ENCODE measurements at regions not wholly inside any gene's neighbourhood (a gene's known extent, or its start where the extent isn't known, plus 50 kb on each side); places are given as distances from the start of the nearest gene placed in this dataset.

- DNase-seq: no peak
These were observed 755.7 kb upstream of the ALCAM start for GRCh38 chr3:104610730-104611652.

GRCh38 chr3:104612218-104612617 lies 754.5 kb upstream of the ALCAM start:
- no peak for DNase-seq

- DNase-seq: no peak
These were observed 752.1 kb upstream of the ALCAM start for GRCh38 chr3:104614564-104614963.

- no peak for DNase-seq
These were observed 738.4 kb upstream of the ALCAM start for GRCh38 chr3:104628185-104628789.

- DNase-seq: no peak
These were observed 737.7 kb upstream of the ALCAM start for GRCh38 chr3:104629038-104629437.

GRCh38 chr3:104631254-104631653 lies 735.5 kb upstream of the ALCAM start:
- no peak for DNase-seq

GRCh38 chr3:104632521-104632920 lies 734.2 kb upstream of the ALCAM start:
- DNase-seq: no peak

GRCh38 chr3:104632947-104633346 lies 733.8 kb upstream of the ALCAM start:
- no peak for DNase-seq

- no peak for DNase-seq
These were observed 730.7 kb upstream of the ALCAM start for GRCh38 chr3:104635872-104636580.

- no peak for DNase-seq
These were observed 723.9 kb upstream of the ALCAM start for GRCh38 chr3:104642827-104643226.

- no peak for DNase-seq
These were observed 720.5 kb upstream of the ALCAM start for GRCh38 chr3:104646196-104646595.

GRCh38 chr3:104648823-104649222 lies 717.9 kb upstream of the ALCAM start:
- no peak for DNase-seq

- no peak for DNase-seq
These were observed 697.6 kb upstream of the ALCAM start for GRCh38 chr3:104669083-104669482.

- DNase-seq: no peak
These were observed 694.4 kb upstream of the ALCAM start for GRCh38 chr3:104672331-104672730.

- no peak for DNase-seq
These were observed 692.7 kb upstream of the ALCAM start for GRCh38 chr3:104673981-104674380.

GRCh38 chr3:104676241-104676640 lies 690.5 kb upstream of the ALCAM start:
- DNase-seq: no peak

- DNase-seq: no peak
These were observed 688.8 kb upstream of the ALCAM start for GRCh38 chr3:104677932-104678331.

GRCh38 chr3:104685492-104685891 lies 681.2 kb upstream of the ALCAM start:
- no peak for DNase-seq

- DNase-seq: no peak
These were observed 679.3 kb upstream of the ALCAM start for GRCh38 chr3:104687362-104687761.

- DNase-seq: no peak
These were observed 670.2 kb upstream of the ALCAM start for GRCh38 chr3:104696470-104696869.

GRCh38 chr3:104711406-104711805 lies 655.3 kb upstream of the ALCAM start:
- DNase-seq: no peak

GRCh38 chr3:104715972-104716371 lies 650.7 kb upstream of the ALCAM start:
- no peak for DNase-seq

GRCh38 chr3:104717828-104718196 lies 648.9 kb upstream of the ALCAM start:
- DNase-seq: no peak

GRCh38 chr3:104723000-104723399 lies 643.7 kb upstream of the ALCAM start:
- no peak for DNase-seq
